Esophagus squamous epithelium (tissue), 4 donors: ENCODE measurements at regions not wholly inside any gene's neighbourhood (a gene's known extent, or its start where the extent isn't known, plus 50 kb on each side); places are given as distances from the start of the nearest gene placed in this dataset.

Experiments used
- CTCF ChIP-seq, 6 experiments: fragments of 450-650 bp in 4 of 6; fragments of 200-600 bp in 2 of 6; sonication (generic) in 2 of 6; IDR thresholded peaks; one replicate each; pipeline ENCODE4 v1.5.1; 2016 to 2019; ENCODE audit warnings: antibody characterized with exemption in 6 of 6, mild to moderate bottlenecking in 4 of 6, moderate library complexity in 4 of 6
- POLR2A ChIP-seq, 4 donors: fragments of 450-650 bp; IDR thresholded peaks; one replicate each; pipeline ENCODE4 v1.6.1; 2017; ENCODE audit warnings: antibody characterized with exemption in 4 of 4, mild to moderate bottlenecking in 4 of 4, moderate library complexity in 3 of 4

GRCh38 chr10:78814407-78814806 is 254.4 kb upstream of the ZMIZ1 start:
- TF ChIP-seq CTCF (IDR thresholded peaks at IDR 0.05) (no peak), POLR2A (IDR thresholded peaks at IDR 0.05) (no peak)
